ENCODE measurements at regions not wholly inside any gene's neighbourhood (a gene's known extent, or its start where the extent isn't known, plus 50 kb on each side); places are given as distances from the start of the nearest gene placed in this dataset.

DNA sequence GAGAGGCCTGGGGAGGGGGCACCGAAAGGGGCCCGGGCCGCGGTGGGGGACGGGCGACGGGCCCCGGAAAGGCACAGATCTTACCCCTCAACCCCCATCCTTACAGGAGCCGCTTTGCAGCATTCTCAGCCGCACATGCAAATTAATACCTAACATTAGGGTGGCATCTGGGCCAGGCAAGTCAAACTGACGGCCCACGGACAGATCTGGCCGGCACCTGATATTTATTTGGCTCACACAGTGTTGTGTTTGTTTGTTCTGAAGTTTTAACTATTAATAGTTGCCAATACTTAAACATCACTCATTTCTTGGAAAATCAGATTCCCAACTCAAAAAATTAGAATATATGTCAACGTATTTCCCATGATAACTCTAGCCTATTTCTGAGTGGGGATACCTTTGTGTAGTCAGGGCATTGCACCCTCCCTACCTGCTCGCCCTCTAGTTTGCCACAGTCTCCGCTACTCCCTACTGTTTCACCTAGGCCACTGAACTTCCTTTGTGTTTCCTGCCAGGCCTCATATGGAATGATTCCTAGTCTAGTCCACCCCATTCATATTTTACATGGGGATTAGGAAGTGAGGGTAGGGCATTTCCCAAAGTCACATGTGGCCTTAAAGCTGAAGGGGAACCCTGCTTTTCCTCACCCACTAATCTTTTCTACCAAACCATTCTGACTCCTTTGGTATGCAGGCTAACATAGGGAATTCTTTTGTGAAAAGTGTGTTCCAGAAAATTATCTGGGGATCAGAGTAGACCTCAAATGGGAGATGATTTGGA, 71.9 kb upstream of the LARP1 start:
- Histone ChIP-seq H4K20me1 (replicated peaks; ENCODE audit: control insufficient read depth, extremely low read depth, insufficient read depth, low read length) (no peaks in the 10 kb centered on the region), H3K4me1 (ENCODE audit: control insufficient read depth, extremely low read depth, insufficient read depth, low read length) (peaks cover 8% of the 10 kb centered on the region), H3K4me2 (ENCODE audit: insufficient read depth, low read length) (peak overlapping the region; percentile 37), H3K9ac (replicated peaks; ENCODE audit: extremely low read depth, insufficient read depth, low read length) (peak overlapping the region; percentile 55), H3K9me3 (replicated peaks; ENCODE audit: control insufficient read depth, insufficient read depth, low read length) (no peaks in the 10 kb centered on the region), H2AFZ (ENCODE audit: low read depth, low read length) (peak overlapping the region; percentile 71), H3K79me2 (ENCODE audit: control insufficient read depth, insufficient read depth, low read length) (no peaks in the 10 kb centered on the region), H3K4me3 (replicated peaks in 1 of 3; ENCODE audit: insufficient read depth in 1 of 3, low read depth in 1 of 3, low read length in 3 of 3) (peak overlapping the region in 1 of 3 experiments; percentile 53), H3K36me3 (ENCODE audit: control insufficient read depth in 2 of 2, extremely low read depth in 1 of 2, insufficient read depth in 2 of 2, low read length in 2 of 2) (no peaks in the 10 kb centered on the region), H3K27ac (ENCODE audit: insufficient read depth, low read depth, low read length) (no peak overlapping the region), H3K27me3 (ENCODE audit: control insufficient read depth in 2 of 2, insufficient read depth in 2 of 2, low read length in 2 of 2) (no peaks in the 10 kb centered on the region), H3K9me1 (replicated peaks; ENCODE audit: control insufficient read depth, extremely low read depth, insufficient read depth, low read length) (no peaks in the 10 kb centered on the region)
- FAIRE-seq (no peak), DNase-seq (ENCODE audit: low read depth, low spot score) (no peak)
- ChIA-PET CTCF (interaction anchor here (0.5 to 1.9 kb wide), 4 partner anchors 9 to 28 kb away, joined by 3 to 8 read pairs (median 4); no protein-coding TSS in a partner anchor), POLR2A (interaction anchor here (0.6 kb wide), 2 partner anchors 146 to 493 kb away, joined by 4 to 9 read pairs; partner anchors contain the start of gene GALNT10)
- no peak for TF ChIP-seq MYC (IDR thresholded peaks at IDR 0.05; ENCODE audit: low read depth, low read length)
- TF ChIP-seq FOS (IDR thresholded peaks at IDR 0.05; ENCODE audit: borderline replicate concordance, insufficient read depth, low read length): no peak
- no peak for TF ChIP-seq POLR2A (IDR thresholded peaks at IDR 0.05; ENCODE audit: low read depth, low read length)
- TF ChIP-seq, protein P1, sequence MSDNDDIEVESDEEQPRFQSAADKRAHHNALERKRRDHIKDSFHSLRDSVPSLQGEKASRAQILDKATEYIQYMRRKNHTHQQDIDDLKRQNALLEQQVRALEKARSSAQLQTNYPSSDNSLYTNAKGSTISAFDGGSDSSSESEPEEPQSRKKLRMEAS (IDR thresholded peaks at IDR 0.05; ENCODE audit: insufficient read depth, insufficient read length): no peak
- no peak for TF ChIP-seq GATA2 (IDR thresholded peaks at IDR 0.05; ENCODE audit: insufficient read depth, insufficient read length, low read depth, low read length)
- TF ChIP-seq, protein P2, sequence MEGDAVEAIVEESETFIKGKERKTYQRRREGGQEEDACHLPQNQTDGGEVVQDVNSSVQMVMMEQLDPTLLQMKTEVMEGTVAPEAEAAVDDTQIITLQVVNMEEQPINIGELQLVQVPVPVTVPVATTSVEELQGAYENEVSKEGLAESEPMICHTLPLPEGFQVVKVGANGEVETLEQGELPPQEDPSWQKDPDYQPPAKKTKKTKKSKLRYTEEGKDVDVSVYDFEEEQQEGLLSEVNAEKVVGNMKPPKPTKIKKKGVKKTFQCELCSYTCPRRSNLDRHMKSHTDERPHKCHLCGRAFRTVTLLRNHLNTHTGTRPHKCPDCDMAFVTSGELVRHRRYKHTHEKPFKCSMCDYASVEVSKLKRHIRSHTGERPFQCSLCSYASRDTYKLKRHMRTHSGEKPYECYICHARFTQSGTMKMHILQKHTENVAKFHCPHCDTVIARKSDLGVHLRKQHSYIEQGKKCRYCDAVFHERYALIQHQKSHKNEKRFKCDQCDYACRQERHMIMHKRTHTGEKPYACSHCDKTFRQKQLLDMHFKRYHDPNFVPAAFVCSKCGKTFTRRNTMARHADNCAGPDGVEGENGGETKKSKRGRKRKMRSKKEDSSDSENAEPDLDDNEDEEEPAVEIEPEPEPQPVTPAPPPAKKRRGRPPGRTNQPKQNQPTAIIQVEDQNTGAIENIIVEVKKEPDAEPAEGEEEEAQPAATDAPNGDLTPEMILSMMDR (IDR thresholded peaks at IDR 0.05; ENCODE audit: extremely low read depth in 1 of 2, insufficient read depth in 1 of 2, low read depth in 1 of 2, low read length in 2 of 2): no peak
- no peak for TF ChIP-seq POLR2AphosphoS5 (IDR thresholded peaks at IDR 0.05; ENCODE audit: insufficient read depth, low read depth, low read length)
- TF ChIP-seq EZH2 (IDR thresholded peaks at IDR 0.05; ENCODE audit: borderline replicate concordance, low read depth, low read length, severe bottlenecking): no peak
- TF ChIP-seq JUN (IDR thresholded peaks at IDR 0.05; ENCODE audit: borderline replicate concordance, insufficient read depth, insufficient read length, low read depth): no peak
- intact Hi-C loops (cut with micrococcal nuclease): loop anchor here (1.0 kb wide), 1 partner anchor 30 kb away; no protein-coding TSS in a partner anchor
- dilution Hi-C loops (cut with MboI; ENCODE audit: extremely low pct_ligation_motif_present, low sequenced_read_pairs): no loop called here
- TSS peak; percentile 51 for BruUV-seq (replicated peaks)

All from endothelial cell of umbilical vein (primary cell).